H1 (cell line): ENCODE measurements at regions not wholly inside any gene's neighbourhood (a gene's known extent, or its start where the extent isn't known, plus 50 kb on each side); places are given as distances from the start of the nearest gene placed in this dataset.

Experiments used
- CTCF ChIA-PET: fragments of 300-600 bp; sonication (Branson Sonifier 250); formaldehyde crosslinking; loops from one replicate; lab custom pipeline; 2021; ENCODE audit not compliant: partially characterized antibody; lab: Charles Lee
- POLR2A ChIA-PET: fragments of 300-600 bp; sonication (Branson Sonifier 250); formaldehyde crosslinking; loops from one replicate; lab custom pipeline; 2021; ENCODE audit warnings: inconsistent platforms; ENCODE audit not compliant: partially characterized antibody; lab: Charles Lee
- DNase-seq, 2 experiments: peaks; one replicate each; pipeline versions ENCODE4 v3.0.0 to v3.0.0-alpha.2; 2010 to 2022; ENCODE audit warnings: low spot score in 2 of 2, low read depth in 1 of 2, mixed read lengths in 1 of 2
- FAIRE-seq: peaks from 2 replicates; lab custom pipeline; 2011; peaks lifted over from hg19 to GRCh38; lab: Jason Lieb, UNC
- H2AFZ ChIP-seq: 2 replicates; pipeline ENCODE4 v1.8.1; 2012; ENCODE audit warnings: low read length, inconsistent platforms
- H2AK5ac ChIP-seq: 2 replicates; pipeline ENCODE4 v1.6.1; 2013; ENCODE audit warnings: low read depth, low read length
- H2BK120ac ChIP-seq: replicated peaks from 2 replicates; pipeline ENCODE3; 2013; ENCODE audit warnings: low read depth, low read length, inconsistent platforms
- H2BK12ac ChIP-seq: 2 replicates; pipeline ENCODE4 v1.6.1; 2013; ENCODE audit warnings: low read depth, low read length
- H2BK15ac ChIP-seq: 2 replicates; pipeline ENCODE4 v1.6.1; 2013; ENCODE audit warnings: low read length
- H2BK20ac ChIP-seq: 2 replicates; pipeline ENCODE4 v1.6.1; 2013; ENCODE audit warnings: low read length
- H2BK5ac ChIP-seq: 2 replicates; pipeline ENCODE4 v1.6.1; 2013; ENCODE audit warnings: low read depth, low read length
- H3K14ac ChIP-seq: 2 replicates; pipeline ENCODE4 v1.6.1; 2013; ENCODE audit warnings: inconsistent platforms; ENCODE audit not compliant: insufficient read length
- H3K18ac ChIP-seq: 2 replicates; pipeline ENCODE4 v1.6.1; 2013; ENCODE audit warnings: low read length; ENCODE audit errors: extremely low read depth
- H3K23ac ChIP-seq: 2 replicates; pipeline ENCODE4 v1.6.1; 2013; ENCODE audit warnings: inconsistent platforms; ENCODE audit not compliant: insufficient read length
- H3K23me2 ChIP-seq: 2 replicates; pipeline ENCODE4 v1.6.1; 2013; ENCODE audit warnings: low read depth, low read length
- H3K27ac ChIP-seq: 2 replicates; pipeline ENCODE4 v1.6.1; 2011; ENCODE audit warnings: low read depth, low read length, inconsistent platforms
- H3K27me3 ChIP-seq, 4 experiments: replicated peaks in 1 of 4; 1 replicate in 1 of 4; 2 replicates in 3 of 4; pipeline versions ENCODE4 v1.6.1 to v1.8.1; 2011 to 2013; ENCODE audit warnings: low read length in 3 of 4, mild to moderate bottlenecking in 3 of 4, inconsistent platforms in 2 of 4, mixed read lengths in 2 of 4, moderate library complexity in 1 of 4; ENCODE audit not compliant: control insufficient read depth in 3 of 4, insufficient read depth in 3 of 4; ENCODE audit errors: extremely low read depth in 1 of 4
- H3K36me3 ChIP-seq, 4 experiments: 2 replicates each; pipeline versions ENCODE4 v1.6.1 to v1.8.1; 2011 to 2013; ENCODE audit warnings: mild to moderate bottlenecking in 4 of 4, low read length in 3 of 4, moderate library complexity in 2 of 4, control low read depth in 1 of 4, inconsistent platforms in 1 of 4; ENCODE audit not compliant: insufficient read depth in 4 of 4, control insufficient read depth in 2 of 4
- H3K4ac ChIP-seq: replicated peaks from 2 replicates; pipeline ENCODE3; 2013; ENCODE audit warnings: low read length, low read depth, mixed read lengths, inconsistent platforms; ENCODE audit not compliant: insufficient read length
- H3K4me1 ChIP-seq, 4 experiments: replicated peaks in 1 of 4; 1 replicate in 1 of 4; 2 replicates in 3 of 4; pipeline versions ENCODE4 v1.6.1 to v1.8.1; 2011 to 2013; ENCODE audit warnings: low read length in 3 of 4, inconsistent platforms in 2 of 4, mixed read lengths in 1 of 4; ENCODE audit not compliant: insufficient read depth in 4 of 4, control insufficient read depth in 3 of 4
- H3K4me2 ChIP-seq, 2 experiments: 2 replicates each; pipeline versions ENCODE4 v1.6.1 to v1.8.1; 2011 to 2013; ENCODE audit warnings: low read depth in 2 of 2, low read length in 2 of 2, control low read depth in 1 of 2, inconsistent platforms in 1 of 2, mild to moderate bottlenecking in 1 of 2; ENCODE audit not compliant: insufficient read depth in 1 of 2
- H3K4me3 ChIP-seq, 4 experiments: fragments of 200-600, 300-600 bp in 1 of 4; sonication (generic), shearing (Covaris generic), sonication (Bioruptor Twin) in 1 of 4; 2 replicates each; pipeline versions ENCODE4 v1.5.1 to v1.8.1; 2011 to 2016; ENCODE audit warnings: low read length in 4 of 4, low read depth in 3 of 4, control low read depth in 2 of 4, inconsistent platforms in 2 of 4, mild to moderate bottlenecking in 2 of 4, mixed read lengths in 1 of 4, moderate library complexity in 1 of 4; ENCODE audit not compliant: insufficient read depth in 2 of 4; ENCODE audit errors: extremely low read depth in 1 of 4
- H3K56ac ChIP-seq: replicated peaks from 2 replicates; pipeline ENCODE3; 2013; ENCODE audit warnings: low read depth, mild to moderate bottlenecking, mixed read lengths, low read length, inconsistent platforms; ENCODE audit not compliant: insufficient read length
- H3K79me1 ChIP-seq: 2 replicates; pipeline ENCODE4 v1.6.1; 2013; ENCODE audit warnings: low read depth, low read length, control low read depth
- H3K79me2 ChIP-seq, 2 experiments: 2 replicates each; pipeline versions ENCODE4 v1.6.1 to v1.8.1; 2012 to 2013; ENCODE audit warnings: low read length in 2 of 2, mild to moderate bottlenecking in 2 of 2, inconsistent platforms in 1 of 2; ENCODE audit not compliant: insufficient read depth in 2 of 2, control insufficient read depth in 1 of 2
- H3K9ac ChIP-seq, 4 experiments: replicated peaks in 1 of 4; 1 replicate in 1 of 4; 2 replicates in 3 of 4; pipeline versions ENCODE4 v1.6.1 to v1.8.1; 2011 to 2013; ENCODE audit warnings: low read depth in 3 of 4, low read length in 3 of 4, control low read depth in 2 of 4, mild to moderate bottlenecking in 2 of 4, moderate library complexity in 2 of 4, inconsistent platforms in 1 of 4; ENCODE audit errors: extremely low read depth in 1 of 4
- H3K9me3 ChIP-seq, 2 experiments: 2 replicates each; pipeline versions ENCODE4 v1.6.1 to v1.8.1; 2012 to 2013; ENCODE audit warnings: mild to moderate bottlenecking in 2 of 2, moderate library complexity in 2 of 2, control low read depth in 1 of 2, inconsistent platforms in 1 of 2, low read depth in 1 of 2, low read length in 1 of 2, mixed read lengths in 1 of 2; ENCODE audit not compliant: insufficient read depth in 2 of 2
- H4K20me1 ChIP-seq, 2 experiments: replicated peaks in 1 of 2; 2 replicates each; pipeline versions ENCODE3 to v1.8.1; 2011 to 2013; ENCODE audit warnings: inconsistent platforms in 2 of 2, low read length in 2 of 2, mild to moderate bottlenecking in 1 of 2; ENCODE audit not compliant: insufficient read depth in 2 of 2, control insufficient read depth in 1 of 2
- H4K5ac ChIP-seq: 2 replicates; pipeline ENCODE4 v1.6.1; 2013; ENCODE audit warnings: low read length, low read depth, mixed read lengths, inconsistent platforms; ENCODE audit not compliant: insufficient read length
- H4K8ac ChIP-seq: 2 replicates; pipeline ENCODE4 v1.8.0; 2013; ENCODE audit warnings: mild to moderate bottlenecking, moderate library complexity, low read length, inconsistent platforms; ENCODE audit not compliant: insufficient read depth; ENCODE audit errors: extremely low read depth
- H4K91ac ChIP-seq: replicated peaks from 2 replicates; pipeline ENCODE3; 2013; ENCODE audit warnings: low read length, mixed read lengths, inconsistent platforms; ENCODE audit not compliant: insufficient read length
- BCL11A ChIP-seq, 2 experiments: IDR thresholded peaks; one replicate each; pipeline ENCODE4 v1.6.1; 2011; ENCODE audit warnings: low read depth in 2 of 2, low read length in 2 of 2, mild to moderate bottlenecking in 2 of 2
- CHD2 ChIP-seq: IDR thresholded peaks from 2 replicates; pipeline ENCODE4 v1.6.1; 2012; ENCODE audit warnings: low read length, improper control_type of control experiment
- EP300 ChIP-seq, 2 experiments: IDR thresholded peaks; 1 replicate in 1 of 2; 2 replicates in 1 of 2; pipeline ENCODE4 v1.6.1; 2011 to 2012; ENCODE audit warnings: low read depth in 2 of 2, low read length in 2 of 2, mild to moderate bottlenecking in 2 of 2, borderline replicate concordance in 1 of 2, inconsistent platforms in 1 of 2, moderate library complexity in 1 of 2
- GTF2F1 ChIP-seq: IDR thresholded peaks from 2 replicates; pipeline ENCODE4 v1.6.1; 2012; ENCODE audit warnings: low read depth, low read length, improper control_type of control experiment, borderline replicate concordance
- HDAC2 ChIP-seq, 2 experiments: fragments of 300-600 bp in 1 of 2; sonication (generic) in 1 of 2; IDR thresholded peaks; 2 replicates each; pipeline ENCODE4 v1.6.1; 2011 to 2012; ENCODE audit warnings: low read depth in 2 of 2, low read length in 2 of 2, mild to moderate bottlenecking in 2 of 2, moderate library complexity in 2 of 2, borderline replicate concordance in 1 of 2, inconsistent platforms in 1 of 2
- KDM1A ChIP-seq: fragments of 200-600, 300-600 bp; sonication (generic); IDR thresholded peaks from 2 replicates; pipeline ENCODE4 v1.7.1; 2016; ENCODE audit warnings: mild to moderate bottlenecking, low read length, borderline replicate concordance
- NANOG ChIP-seq: IDR thresholded peaks from 2 replicates; pipeline ENCODE4 v1.6.1; 2011; ENCODE audit warnings: low read length, low read depth, mild to moderate bottlenecking, inconsistent platforms; ENCODE audit not compliant: insufficient read depth, poor library complexity, severe bottlenecking
- WGBS, 2 experiments: shearing (Covaris generic) in 1 of 2; methylation state at CpG; one replicate each; pipeline versions ENCODE4 v1.1.6 to v1.1.7; 2013 to 2015; ENCODE audit warnings: low lambda C conversion rate in 2 of 2, mixed read lengths in 2 of 2, inconsistent platforms in 1 of 2, low coverage in 1 of 2, missing lambda C conversion rate in 1 of 2; ENCODE audit not compliant: insufficient replicate concordance in 2 of 2, insufficient coverage in 1 of 2, insufficient read length in 1 of 2; ENCODE audit errors: extremely low coverage in 1 of 2, missing lambda C conversion rate in 1 of 2; 5-methylcytosine and 5-hydroxymethylcytosine counted together

- no peaks in the 10 kb centered on the region for H3K4me1 ChIP-seq
- H3K27me3 ChIP-seq: no peaks in the 10 kb centered on the region
- H2BK15ac ChIP-seq: no peak overlapping the region
- no peak overlapping the region for H3K4me2 ChIP-seq
- H4K8ac ChIP-seq: no peak overlapping the region
- H3K9ac ChIP-seq: no peak overlapping the region
- H3K23me2 ChIP-seq: no peaks in the 10 kb centered on the region
- H3K4me3 ChIP-seq: no peak overlapping the region
- H3K9me3 ChIP-seq: no peaks in the 10 kb centered on the region
- no peak for DNase-seq
- H4K20me1 ChIP-seq: no peaks in the 10 kb centered on the region
- H4K91ac ChIP-seq: no peak overlapping the region
- H2BK20ac ChIP-seq: no peak overlapping the region
- H3K18ac ChIP-seq: no peak overlapping the region
- H3K36me3 ChIP-seq: no peaks in the 10 kb centered on the region
- no peak overlapping the region for H2BK120ac ChIP-seq
- POLR2A ChIA-PET: no interaction called here
- H3K79me2 ChIP-seq: no peaks in the 10 kb centered on the region
- no peak for TF ChIP-seq KDM1A
- no peak for TF ChIP-seq BCL11A (IDR thresholded peaks at IDR 0.05; ENCODE audit: low read depth in 2 of 2, low read length in 2 of 2)
- TF ChIP-seq HDAC2 (IDR thresholded peaks at IDR 0.05; ENCODE audit: borderline replicate concordance in 1 of 2, low read depth in 2 of 2, low read length in 2 of 2): no peak
- TF ChIP-seq GTF2F1: no peak
- TF ChIP-seq NANOG: no peak
- no peak for TF ChIP-seq EP300 (IDR thresholded peaks at IDR 0.05; ENCODE audit: borderline replicate concordance in 1 of 2, low read depth in 2 of 2, low read length in 2 of 2)
- TF ChIP-seq CHD2: no peak
- TF ChIP-seq, all 59 proteins: peak for 0
- no peak for FAIRE-seq
- Histone ChIP-seq H4K5ac (no peak overlapping the region), H2AFZ (no peak overlapping the region), H3K23ac (no peak overlapping the region), H3K14ac (no peak overlapping the region), H3K56ac (no peak overlapping the region), H2BK5ac (no peak overlapping the region), H2BK12ac (no peak overlapping the region), H3K4ac (no peak overlapping the region), H2AK5ac (no peak overlapping the region), H3K79me1 (no peaks in the 10 kb centered on the region; the same call in 1 of the 2 replicates), H3K27ac (no peak overlapping the region)
- CTCF ChIA-PET: no interaction called here
- 96% methylated on average over 12 of the region's 12 CpGs; no CpG with 5 or more reads in 1 of the 2 experiments for WGBS, 2 experiments
Observed at GRCh38 chr10:128369101-128369650, 243.0 kb upstream of the MKI67 start.
